H1 (cell line): ENCODE measurements at regions not wholly inside any gene's neighbourhood (a gene's known extent, or its start where the extent isn't known, plus 50 kb on each side); places are given as distances from the start of the nearest gene placed in this dataset.

Source experiments
- CTCF ChIA-PET: fragments of 300-600 bp; sonication (Branson Sonifier 250); formaldehyde crosslinking; loops from one replicate; lab custom pipeline; 2021; ENCODE audit not compliant: partially characterized antibody; lab: Charles Lee
- POLR2A ChIA-PET: fragments of 300-600 bp; sonication (Branson Sonifier 250); formaldehyde crosslinking; loops from one replicate; lab custom pipeline; 2021; ENCODE audit warnings: inconsistent platforms; ENCODE audit not compliant: partially characterized antibody; lab: Charles Lee
- DNase-seq, 2 experiments: peaks; one replicate each; pipeline versions ENCODE4 v3.0.0 to v3.0.0-alpha.2; 2010 to 2022; ENCODE audit warnings: low spot score in 2 of 2, low read depth in 1 of 2, mixed read lengths in 1 of 2
- FAIRE-seq: peaks from 2 replicates; lab custom pipeline; 2011; peaks lifted over from hg19 to GRCh38; lab: Jason Lieb, UNC
- H2AFZ ChIP-seq: 2 replicates; pipeline ENCODE4 v1.8.1; 2012; ENCODE audit warnings: low read length, inconsistent platforms
- H2AK5ac ChIP-seq: 2 replicates; pipeline ENCODE4 v1.6.1; 2013; ENCODE audit warnings: low read depth, low read length
- H2BK120ac ChIP-seq: replicated peaks from 2 replicates; pipeline ENCODE3; 2013; ENCODE audit warnings: low read depth, low read length, inconsistent platforms
- H2BK12ac ChIP-seq: 2 replicates; pipeline ENCODE4 v1.6.1; 2013; ENCODE audit warnings: low read depth, low read length
- H2BK15ac ChIP-seq: 2 replicates; pipeline ENCODE4 v1.6.1; 2013; ENCODE audit warnings: low read length
- H2BK20ac ChIP-seq: 2 replicates; pipeline ENCODE4 v1.6.1; 2013; ENCODE audit warnings: low read length
- H2BK5ac ChIP-seq: 2 replicates; pipeline ENCODE4 v1.6.1; 2013; ENCODE audit warnings: low read depth, low read length
- H3K14ac ChIP-seq: 2 replicates; pipeline ENCODE4 v1.6.1; 2013; ENCODE audit warnings: inconsistent platforms; ENCODE audit not compliant: insufficient read length
- H3K18ac ChIP-seq: 2 replicates; pipeline ENCODE4 v1.6.1; 2013; ENCODE audit warnings: low read length; ENCODE audit errors: extremely low read depth
- H3K23ac ChIP-seq: 2 replicates; pipeline ENCODE4 v1.6.1; 2013; ENCODE audit warnings: inconsistent platforms; ENCODE audit not compliant: insufficient read length
- H3K23me2 ChIP-seq: 2 replicates; pipeline ENCODE4 v1.6.1; 2013; ENCODE audit warnings: low read depth, low read length
- H3K27ac ChIP-seq: 2 replicates; pipeline ENCODE4 v1.6.1; 2011; ENCODE audit warnings: low read depth, low read length, inconsistent platforms
- H3K27me3 ChIP-seq, 4 experiments: replicated peaks in 1 of 4; 1 replicate in 1 of 4; 2 replicates in 3 of 4; pipeline versions ENCODE4 v1.6.1 to v1.8.1; 2011 to 2013; ENCODE audit warnings: low read length in 3 of 4, mild to moderate bottlenecking in 3 of 4, inconsistent platforms in 2 of 4, mixed read lengths in 2 of 4, moderate library complexity in 1 of 4; ENCODE audit not compliant: control insufficient read depth in 3 of 4, insufficient read depth in 3 of 4; ENCODE audit errors: extremely low read depth in 1 of 4
- H3K36me3 ChIP-seq, 4 experiments: 2 replicates each; pipeline versions ENCODE4 v1.6.1 to v1.8.1; 2011 to 2013; ENCODE audit warnings: mild to moderate bottlenecking in 4 of 4, low read length in 3 of 4, moderate library complexity in 2 of 4, control low read depth in 1 of 4, inconsistent platforms in 1 of 4; ENCODE audit not compliant: insufficient read depth in 4 of 4, control insufficient read depth in 2 of 4
- H3K4ac ChIP-seq: replicated peaks from 2 replicates; pipeline ENCODE3; 2013; ENCODE audit warnings: low read length, low read depth, mixed read lengths, inconsistent platforms; ENCODE audit not compliant: insufficient read length
- H3K4me1 ChIP-seq, 4 experiments: replicated peaks in 1 of 4; 1 replicate in 1 of 4; 2 replicates in 3 of 4; pipeline versions ENCODE4 v1.6.1 to v1.8.1; 2011 to 2013; ENCODE audit warnings: low read length in 3 of 4, inconsistent platforms in 2 of 4, mixed read lengths in 1 of 4; ENCODE audit not compliant: insufficient read depth in 4 of 4, control insufficient read depth in 3 of 4
- H3K4me2 ChIP-seq, 2 experiments: 2 replicates each; pipeline versions ENCODE4 v1.6.1 to v1.8.1; 2011 to 2013; ENCODE audit warnings: low read depth in 2 of 2, low read length in 2 of 2, control low read depth in 1 of 2, inconsistent platforms in 1 of 2, mild to moderate bottlenecking in 1 of 2; ENCODE audit not compliant: insufficient read depth in 1 of 2
- H3K4me3 ChIP-seq, 4 experiments: fragments of 200-600, 300-600 bp in 1 of 4; sonication (generic), shearing (Covaris generic), sonication (Bioruptor Twin) in 1 of 4; 2 replicates each; pipeline versions ENCODE4 v1.5.1 to v1.8.1; 2011 to 2016; ENCODE audit warnings: low read length in 4 of 4, low read depth in 3 of 4, control low read depth in 2 of 4, inconsistent platforms in 2 of 4, mild to moderate bottlenecking in 2 of 4, mixed read lengths in 1 of 4, moderate library complexity in 1 of 4; ENCODE audit not compliant: insufficient read depth in 2 of 4; ENCODE audit errors: extremely low read depth in 1 of 4
- H3K56ac ChIP-seq: replicated peaks from 2 replicates; pipeline ENCODE3; 2013; ENCODE audit warnings: low read depth, mild to moderate bottlenecking, mixed read lengths, low read length, inconsistent platforms; ENCODE audit not compliant: insufficient read length
- H3K79me1 ChIP-seq: 2 replicates; pipeline ENCODE4 v1.6.1; 2013; ENCODE audit warnings: low read depth, low read length, control low read depth
- H3K79me2 ChIP-seq, 2 experiments: 2 replicates each; pipeline versions ENCODE4 v1.6.1 to v1.8.1; 2012 to 2013; ENCODE audit warnings: low read length in 2 of 2, mild to moderate bottlenecking in 2 of 2, inconsistent platforms in 1 of 2; ENCODE audit not compliant: insufficient read depth in 2 of 2, control insufficient read depth in 1 of 2
- H3K9ac ChIP-seq, 4 experiments: replicated peaks in 1 of 4; 1 replicate in 1 of 4; 2 replicates in 3 of 4; pipeline versions ENCODE4 v1.6.1 to v1.8.1; 2011 to 2013; ENCODE audit warnings: low read depth in 3 of 4, low read length in 3 of 4, control low read depth in 2 of 4, mild to moderate bottlenecking in 2 of 4, moderate library complexity in 2 of 4, inconsistent platforms in 1 of 4; ENCODE audit errors: extremely low read depth in 1 of 4
- H3K9me3 ChIP-seq, 2 experiments: 2 replicates each; pipeline versions ENCODE4 v1.6.1 to v1.8.1; 2012 to 2013; ENCODE audit warnings: mild to moderate bottlenecking in 2 of 2, moderate library complexity in 2 of 2, control low read depth in 1 of 2, inconsistent platforms in 1 of 2, low read depth in 1 of 2, low read length in 1 of 2, mixed read lengths in 1 of 2; ENCODE audit not compliant: insufficient read depth in 2 of 2
- H4K20me1 ChIP-seq, 2 experiments: replicated peaks in 1 of 2; 2 replicates each; pipeline versions ENCODE3 to v1.8.1; 2011 to 2013; ENCODE audit warnings: inconsistent platforms in 2 of 2, low read length in 2 of 2, mild to moderate bottlenecking in 1 of 2; ENCODE audit not compliant: insufficient read depth in 2 of 2, control insufficient read depth in 1 of 2
- H4K5ac ChIP-seq: 2 replicates; pipeline ENCODE4 v1.6.1; 2013; ENCODE audit warnings: low read length, low read depth, mixed read lengths, inconsistent platforms; ENCODE audit not compliant: insufficient read length
- H4K8ac ChIP-seq: 2 replicates; pipeline ENCODE4 v1.8.0; 2013; ENCODE audit warnings: mild to moderate bottlenecking, moderate library complexity, low read length, inconsistent platforms; ENCODE audit not compliant: insufficient read depth; ENCODE audit errors: extremely low read depth
- H4K91ac ChIP-seq: replicated peaks from 2 replicates; pipeline ENCODE3; 2013; ENCODE audit warnings: low read length, mixed read lengths, inconsistent platforms; ENCODE audit not compliant: insufficient read length
- SIN3A ChIP-seq, 2 experiments: IDR thresholded peaks in 1 of 2; conservative IDR thresholded peaks in 1 of 2; 2 replicates each; pipeline ENCODE4 v1.6.1; 2011 to 2012; ENCODE audit warnings: low read length in 2 of 2, improper control_type of control experiment in 1 of 2, low read depth in 1 of 2, mild to moderate bottlenecking in 1 of 2
- SUZ12 ChIP-seq: fragments of 200-600 bp; sonication (generic); IDR thresholded peaks from 2 replicates; pipeline ENCODE4 v1.6.1; 2012; ENCODE audit warnings: mild to moderate bottlenecking, inconsistent platforms, low read length, moderate library complexity, mixed read lengths
- WGBS, 2 experiments: shearing (Covaris generic) in 1 of 2; methylation state at CpG; one replicate each; pipeline versions ENCODE4 v1.1.6 to v1.1.7; 2013 to 2015; ENCODE audit warnings: low lambda C conversion rate in 2 of 2, mixed read lengths in 2 of 2, inconsistent platforms in 1 of 2, low coverage in 1 of 2, missing lambda C conversion rate in 1 of 2; ENCODE audit not compliant: insufficient replicate concordance in 2 of 2, insufficient coverage in 1 of 2, insufficient read length in 1 of 2; ENCODE audit errors: extremely low coverage in 1 of 2, missing lambda C conversion rate in 1 of 2; 5-methylcytosine and 5-hydroxymethylcytosine counted together
- TF ChIP-seq, protein P1 (sequence below): IDR thresholded peaks from 2 replicates; pipeline ENCODE4 v1.6.1; 2012; ENCODE audit warnings: inconsistent platforms

DNA sequence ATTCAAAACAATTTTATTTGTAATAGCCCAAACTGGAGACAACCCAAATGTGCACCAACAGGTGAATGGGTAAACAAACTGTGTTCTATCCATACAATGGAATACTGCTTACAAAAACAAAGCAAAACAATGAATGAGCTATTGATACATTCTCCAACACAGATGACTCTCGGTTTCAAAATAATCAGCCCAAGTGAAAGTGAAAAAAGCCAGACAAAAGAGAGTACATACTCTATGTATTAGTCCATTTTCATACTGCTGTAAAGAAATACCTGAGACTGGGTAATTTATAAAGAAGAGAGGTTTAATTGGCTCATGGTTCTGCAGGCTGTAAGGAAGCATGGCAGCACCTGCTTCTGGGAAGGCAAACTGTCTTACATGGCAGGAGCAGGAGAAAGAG, 65.2 kb upstream of the LRCH1 start:
- Histone ChIP-seq H4K20me1 (no peaks in the 10 kb centered on the region), H3K79me2 (no peaks in the 10 kb centered on the region), H2AK5ac (no peak overlapping the region), H2BK15ac (no peak overlapping the region), H2AFZ (no peak overlapping the region), H3K18ac (no peak overlapping the region), H3K27ac (no peak overlapping the region), H2BK20ac (no peak overlapping the region), H3K23ac (no peak overlapping the region), H3K4me3 (no peak overlapping the region), H4K8ac (no peak overlapping the region), H3K56ac (no peak overlapping the region), H3K4ac (no peak overlapping the region), H3K14ac (no peak overlapping the region), H2BK12ac (no peak overlapping the region), H2BK5ac (no peak overlapping the region), H3K4me1 (no peaks in the 10 kb centered on the region), H3K79me1 (no peaks in the 10 kb centered on the region), H3K4me2 (no peak overlapping the region), H3K23me2 (no peaks in the 10 kb centered on the region), H2BK120ac (no peak overlapping the region), H3K27me3 (no peaks in the 10 kb centered on the region), H3K36me3 (no peaks in the 10 kb centered on the region), H3K9me3 (no peaks in the 10 kb centered on the region), H3K9ac (no peak overlapping the region), H4K5ac (no peak overlapping the region), H4K91ac (no peak overlapping the region)
- 95% methylated on average over 1 of the region's 1 CpG; no CpG with 5 or more reads in 1 of the 2 experiments for WGBS, 2 experiments
- ChIA-PET POLR2A (no interaction called here), CTCF (interaction anchor here (0.6 to 0.8 kb wide), 2 partner anchors 67 to 1165 kb away, joined by 3 to 4 read pairs; no protein-coding TSS in a partner anchor)
- TF ChIP-seq SUZ12 = no peak
- TF ChIP-seq, protein P1, sequence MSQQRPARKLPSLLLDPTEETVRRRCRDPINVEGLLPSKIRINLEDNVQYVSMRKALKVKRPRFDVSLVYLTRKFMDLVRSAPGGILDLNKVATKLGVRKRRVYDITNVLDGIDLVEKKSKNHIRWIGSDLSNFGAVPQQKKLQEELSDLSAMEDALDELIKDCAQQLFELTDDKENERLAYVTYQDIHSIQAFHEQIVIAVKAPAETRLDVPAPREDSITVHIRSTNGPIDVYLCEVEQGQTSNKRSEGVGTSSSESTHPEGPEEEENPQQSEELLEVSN = no peak
- no peak for TF ChIP-seq SIN3A (conservative IDR thresholded peaks at IDR 0.05 in 1 of 2, IDR thresholded peaks at IDR 0.05 in 1 of 2; ENCODE audit: low read depth in 1 of 2, low read length in 2 of 2)
- FAIRE-seq (no peak), DNase-seq (no peak)
